Upper lobe of right lung (tissue), 1 donor: ENCODE measurements at regions not wholly inside any gene's neighbourhood (a gene's known extent, or its start where the extent isn't known, plus 50 kb on each side); places are given as distances from the start of the nearest gene placed in this dataset.
A peak's percentile ranks its signal among the peaks of the same experiment; 100 is the strongest.

Source experiments
- ATAC-seq: fragments of 200-7000 bp; cut with Tn5 transposase; one replicate; pipeline ENCODE4 v1.9.1; 2020; ENCODE audit warnings: mild to moderate bottlenecking, moderate library complexity
- DNase-seq: peaks from one replicate; pipeline ENCODE4 v3.0.0-alpha.2; 2020
- H3K27ac ChIP-seq: fragments of 200-600 bp; one replicate; pipeline ENCODE4 v1.8.0; 2022
- H3K27me3 ChIP-seq: fragments of 200-600 bp; one replicate; pipeline ENCODE4 v1.8.0; 2022; ENCODE audit warnings: mild to moderate bottlenecking
- H3K36me3 ChIP-seq: fragments of 200-600 bp; one replicate; pipeline ENCODE4 v1.8.0; 2022
- H3K4me1 ChIP-seq: fragments of 200-600 bp; one replicate; pipeline ENCODE4 v1.8.0; 2022
- H3K4me3 ChIP-seq: fragments of 200-600 bp; one replicate; pipeline ENCODE4 v1.8.0; 2022; ENCODE audit warnings: mild to moderate bottlenecking
- H3K9me3 ChIP-seq: fragments of 200-600 bp; one replicate; pipeline ENCODE4 v1.8.0; 2022
- CTCF ChIP-seq: fragments of 200-600 bp; IDR thresholded peaks from one replicate; pipeline ENCODE4 v1.8.0; 2022; ENCODE audit warnings: antibody characterized with exemption
- intact Hi-C: fragments of 100-400 bp; cut with DNase I; formaldehyde crosslinking; loops from one replicate; pipeline ENCODE4 v1.11.0; 2022
- donor health status: DM: no; HTN: yes; CAD: no; lungs with severe emphysema.

GRCh38 chr9:89878687-89879086, 273.9 kb downstream of the GADD45G start:
- no peak overlapping the region for H3K27ac ChIP-seq
- intact Hi-C loops: no loop called here
- H3K9me3 ChIP-seq: no peaks in the 10 kb centered on the region
- H3K4me1 ChIP-seq: peaks cover 22% of the 10 kb centered on the region
- peak; percentile 70 for ATAC-seq
- TF ChIP-seq CTCF: no peak
- no peaks in the 10 kb centered on the region for H3K27me3 ChIP-seq
- no peak overlapping the region for H3K4me3 ChIP-seq
- DNase-seq: peak; percentile 76
- H3K36me3 ChIP-seq: no peaks in the 10 kb centered on the region

- Histone ChIP-seq H3K27me3 (no peaks in the 10 kb centered on the region), H3K4me1 (peaks cover 21% of the 10 kb centered on the region), H3K9me3 (no peaks in the 10 kb centered on the region), H3K27ac (no peak overlapping the region), H3K4me3 (no peak overlapping the region), H3K36me3 (no peaks in the 10 kb centered on the region)
- DNase-seq (peak; percentile 46), ATAC-seq (no peak)
- intact Hi-C loops: no loop called here
- TF ChIP-seq CTCF: no peak
Observed at GRCh38 chr9:89879276-89879675, 274.5 kb downstream of the GADD45G start.

DNA sequence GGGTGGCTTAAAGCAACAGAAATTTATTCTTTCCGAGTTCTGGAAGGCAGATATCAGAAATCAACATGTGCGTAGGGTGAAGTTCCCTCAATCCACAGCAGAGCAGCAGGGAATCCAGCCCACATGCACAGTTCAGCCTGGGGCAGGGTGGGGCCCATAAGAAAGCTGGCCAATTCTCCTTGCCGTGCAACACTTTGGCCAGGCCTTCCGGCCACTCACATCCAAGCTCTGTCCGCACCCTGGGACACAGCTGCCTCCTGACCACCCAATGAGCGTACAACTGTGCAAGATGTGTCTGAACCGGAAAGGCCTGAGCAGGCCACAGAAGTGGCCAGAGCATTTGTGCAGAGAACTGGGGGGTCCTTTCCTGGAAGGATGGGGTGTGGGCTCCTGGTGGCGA, 274.9 kb downstream of the GADD45G start:
- Histone ChIP-seq H3K4me3 (no peak overlapping the region), H3K9me3 (no peaks in the 10 kb centered on the region), H3K4me1 (peaks cover 17% of the 10 kb centered on the region), H3K27ac (no peak overlapping the region), H3K27me3 (no peaks in the 10 kb centered on the region), H3K36me3 (no peaks in the 10 kb centered on the region)
- intact Hi-C loops: no loop called here
- ATAC-seq (no peak), DNase-seq (peak; percentile 42)
- no peak for TF ChIP-seq CTCF

DNA sequence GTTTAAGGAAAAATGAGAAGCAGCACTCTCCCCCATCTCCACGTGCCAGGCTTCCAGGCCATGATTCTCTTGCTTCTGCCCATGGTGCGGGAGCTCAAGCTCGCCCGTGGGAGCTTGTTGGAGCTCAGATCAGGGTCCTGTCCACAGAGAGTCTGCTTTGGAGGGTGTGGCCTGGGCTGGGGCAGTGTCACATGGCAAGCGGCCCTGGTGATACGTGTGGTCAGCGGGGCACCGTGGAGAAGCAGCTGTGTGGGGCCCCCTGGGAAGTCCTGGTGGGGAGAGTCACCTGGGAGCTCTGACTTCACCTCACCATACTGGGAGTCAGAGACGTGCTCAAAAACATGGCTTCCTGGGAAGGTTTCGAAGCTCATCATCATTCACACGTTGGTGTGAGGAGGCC, 275.3 kb downstream of the GADD45G start:
- Histone ChIP-seq H3K4me1 (peaks cover 12% of the 10 kb centered on the region), H3K27ac (no peak overlapping the region), H3K9me3 (no peaks in the 10 kb centered on the region), H3K4me3 (no peak overlapping the region), H3K27me3 (no peaks in the 10 kb centered on the region), H3K36me3 (no peaks in the 10 kb centered on the region)
- DNase-seq: peak; percentile 57
- ATAC-seq: no peak
- intact Hi-C loops: no loop called here
- no peak for TF ChIP-seq CTCF

DNA sequence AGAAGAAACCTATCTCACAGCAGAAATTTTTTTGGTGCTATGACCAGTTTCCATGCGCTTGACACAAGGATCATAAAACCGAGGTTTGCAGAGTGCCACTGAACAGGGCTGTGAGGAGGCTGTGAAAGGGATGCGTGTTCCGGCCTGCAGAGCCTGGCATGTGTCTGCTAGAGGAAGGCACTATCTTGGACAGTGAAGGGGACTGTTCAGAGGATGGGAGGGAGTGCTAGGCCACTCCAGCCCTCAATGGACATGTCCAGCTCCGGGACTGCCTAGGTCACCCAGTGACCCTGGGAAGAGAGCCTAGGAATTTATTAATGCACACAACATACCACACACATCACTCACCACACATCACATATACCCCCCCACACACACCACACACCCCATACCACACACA, 275.9 kb downstream of the GADD45G start:
- intact Hi-C loops: no loop called here
- DNase-seq: peak; percentile 22

More for the DNA sequence above, 275.9 kb downstream of the GADD45G start:
- H3K27ac ChIP-seq: no peak overlapping the region
- H3K9me3 ChIP-seq: no peaks in the 10 kb centered on the region
- H3K4me1 ChIP-seq: peaks cover 8% of the 10 kb centered on the region
- no peak for ATAC-seq
- no peak overlapping the region for H3K4me3 ChIP-seq
- H3K36me3 ChIP-seq: no peaks in the 10 kb centered on the region
- no peak for TF ChIP-seq CTCF
- H3K27me3 ChIP-seq: no peaks in the 10 kb centered on the region
